HEK293T (cell line): ENCODE measurements at regions not wholly inside any gene's neighbourhood (a gene's known extent, or its start where the extent isn't known, plus 50 kb on each side); places are given as distances from the start of the nearest gene placed in this dataset.

ENCODE experiments used
- BHLHE40 ChIP-seq: fragments of 450-650 bp; IDR thresholded peaks from 2 replicates; pipeline ENCODE4 v1.6.1; 2016; ENCODE audit warnings: mild to moderate bottlenecking, moderate library complexity, borderline replicate concordance
- ELF4 ChIP-seq: fragments of 450-650 bp; IDR thresholded peaks from 2 replicates; pipeline ENCODE4 v1.6.1; 2017; ENCODE audit warnings: antibody characterized with exemption
- L3MBTL2 ChIP-seq: fragments of 450-650 bp; conservative IDR thresholded peaks from 2 replicates; pipeline ENCODE4 v1.6.1; 2016; ENCODE audit warnings: mild to moderate bottlenecking
- SP1 ChIP-seq: fragments of 450-650 bp; IDR thresholded peaks from 2 replicates; pipeline ENCODE4 v1.6.1; 2017
- SUZ12 ChIP-seq: fragments of 450-650 bp; IDR thresholded peaks from 2 replicates; pipeline ENCODE4 v1.6.1; 2016; ENCODE audit warnings: mild to moderate bottlenecking
- ZNF384 ChIP-seq: fragments of 450-650 bp; IDR thresholded peaks from 2 replicates; pipeline ENCODE4 v1.6.1; 2016

DNA sequence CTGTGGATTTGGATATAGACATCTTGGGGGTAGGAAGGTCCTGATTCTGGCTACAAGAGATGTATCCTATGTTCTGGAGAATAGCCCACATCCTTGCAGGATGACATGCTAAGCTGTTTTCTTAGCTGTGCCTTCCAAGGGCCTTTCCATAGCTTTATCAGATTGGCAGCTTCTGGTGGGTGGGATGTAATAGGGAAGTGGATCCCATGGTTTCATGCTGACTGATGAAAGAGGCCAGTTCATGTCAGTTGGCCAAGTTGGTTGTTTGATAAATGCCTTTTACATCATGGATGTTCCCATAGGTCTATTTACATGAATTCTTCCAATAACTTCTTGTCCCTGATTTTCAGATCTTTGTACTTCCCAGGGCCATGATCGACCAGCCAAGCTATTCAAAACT, 169.1 kb upstream of the RMST start:
- TF ChIP-seq BHLHE40 (no peak), SP1 (no peak), SUZ12 (no peak), ELF4 (no peak), ZNF384 (no peak), L3MBTL2 (no peak)
